Sciatic nerve (tissue), 2 donors: ENCODE measurements at regions not wholly inside any gene's neighbourhood (a gene's known extent, or its start where the extent isn't known, plus 50 kb on each side); places are given as distances from the start of the nearest gene placed in this dataset.

Experiments
- ATAC-seq: fragments of 200-7000 bp; cut with Tn5 transposase; one replicate; pipeline ENCODE4 v1.9.1; 2020; ENCODE audit warnings: mild to moderate bottlenecking, moderate library complexity
- DNase-seq: peaks from one replicate; pipeline ENCODE4 v3.0.0-alpha.2; 2020; ENCODE audit warnings: low spot score
- intact Hi-C: fragments of 100-400 bp; cut with DNase I; formaldehyde crosslinking; loops from one replicate; pipeline ENCODE4 v1.14.2; 2022
- donor health status: DM: no; HTN: no; CAD: no.
- donor health status: DM: no; HTN: no; CAD: no.

DNA sequence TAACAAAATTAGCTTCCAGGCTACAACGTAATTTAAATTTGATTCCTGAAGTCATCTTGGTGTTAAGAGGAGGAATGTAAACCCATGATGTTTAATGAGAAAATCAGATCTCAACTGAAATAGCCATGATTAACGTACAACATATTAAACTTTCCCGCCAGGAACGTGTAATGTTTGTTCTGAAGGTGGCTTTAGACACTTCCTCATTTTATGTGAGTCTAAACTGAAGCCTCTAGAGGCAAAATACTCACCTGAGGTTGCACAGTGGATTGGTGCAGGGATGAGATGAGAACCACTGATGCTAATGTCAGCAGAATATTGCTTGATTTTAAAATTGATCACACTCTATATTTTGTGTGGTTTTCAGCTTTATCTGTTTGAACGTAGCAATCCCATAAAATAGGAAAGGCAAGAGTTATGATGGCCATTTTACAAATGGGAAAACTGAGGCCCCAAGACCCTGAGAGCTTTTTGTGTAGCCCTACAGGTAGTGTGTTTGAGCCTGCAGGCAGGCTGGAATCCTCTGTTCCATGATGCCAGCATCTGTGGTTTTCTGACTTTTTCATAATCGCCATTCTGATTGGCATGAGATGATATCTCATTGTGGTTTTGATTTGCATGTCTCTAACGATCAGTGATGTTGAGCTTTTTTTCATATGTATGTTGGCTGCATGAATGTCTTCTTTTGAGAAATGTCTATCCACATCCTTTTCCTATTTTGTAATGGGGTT is 243.7 kb upstream of the BMPER start:
- ATAC-seq, result no peak
- intact Hi-C loops, result no loop called here

DNA sequence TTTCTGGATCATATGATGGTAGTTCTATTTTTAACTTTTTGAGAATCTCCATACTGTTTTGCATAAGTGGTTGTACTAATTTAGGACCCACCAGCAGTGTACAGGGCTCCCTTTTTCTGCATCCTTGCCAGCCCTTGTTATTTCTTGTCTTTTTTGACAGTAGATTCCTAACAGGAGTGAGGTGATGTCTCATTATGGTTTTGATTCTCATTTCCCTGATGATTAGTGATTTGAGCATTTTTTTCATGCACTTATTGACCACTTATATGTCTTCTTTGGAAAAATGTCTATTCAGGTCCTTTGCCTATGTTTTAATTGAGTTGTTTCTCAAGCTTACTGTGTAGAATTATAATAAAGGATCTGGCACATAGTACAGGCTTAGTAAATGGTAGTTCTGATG is 238.8 kb upstream of the BMPER start:
- DNase-seq (no peak), ATAC-seq (no peak)
- intact Hi-C loops, result no loop called here

More for the DNA sequence above, 243.7 kb upstream of the BMPER start:
- no peak for DNase-seq

DNA sequence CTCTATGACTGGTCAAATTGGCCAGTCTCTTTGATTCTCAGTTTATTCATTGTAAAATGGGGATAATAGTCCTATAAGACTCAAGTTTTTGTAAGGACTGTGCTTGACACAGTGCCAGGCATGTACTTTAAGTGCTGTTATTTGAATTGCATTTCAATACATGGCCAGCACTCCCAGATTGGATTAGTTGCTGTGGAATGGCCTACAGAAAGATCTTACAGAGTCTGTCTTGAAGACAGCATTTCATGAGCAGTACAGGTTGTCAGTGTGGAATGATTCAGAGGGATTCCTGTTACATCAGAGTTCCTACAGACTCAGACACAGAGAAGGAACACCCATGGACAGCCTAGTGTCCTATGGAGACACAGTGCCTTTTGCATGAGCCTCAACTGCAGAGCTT is 238.1 kb upstream of the BMPER start:
- no peak for ATAC-seq
- DNase-seq, result no peak
- intact Hi-C loops, result no loop called here

DNA sequence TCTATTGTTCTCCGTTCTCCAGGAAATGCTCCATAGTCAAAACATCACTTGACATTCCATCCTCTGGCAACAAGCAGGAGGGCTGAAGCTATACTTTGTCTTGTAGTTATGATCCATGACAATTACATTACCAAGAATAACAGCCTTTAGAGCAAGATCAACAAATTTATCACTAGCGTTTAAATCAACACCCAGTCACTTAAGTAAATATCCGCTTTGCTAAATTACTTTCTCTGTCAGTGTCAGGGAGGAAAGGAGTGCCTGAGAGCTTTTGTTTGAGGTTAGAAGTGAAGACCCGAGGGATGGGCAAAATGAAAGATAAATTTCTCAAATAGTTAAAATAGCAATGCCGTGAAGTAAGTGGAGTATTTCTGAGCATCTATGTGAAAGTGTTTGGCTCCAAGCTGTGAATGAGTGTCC is 236.1 kb upstream of the BMPER start:
- intact Hi-C loops, result no loop called here
- peak; percentile 10 for ATAC-seq
- no peak for DNase-seq

DNA sequence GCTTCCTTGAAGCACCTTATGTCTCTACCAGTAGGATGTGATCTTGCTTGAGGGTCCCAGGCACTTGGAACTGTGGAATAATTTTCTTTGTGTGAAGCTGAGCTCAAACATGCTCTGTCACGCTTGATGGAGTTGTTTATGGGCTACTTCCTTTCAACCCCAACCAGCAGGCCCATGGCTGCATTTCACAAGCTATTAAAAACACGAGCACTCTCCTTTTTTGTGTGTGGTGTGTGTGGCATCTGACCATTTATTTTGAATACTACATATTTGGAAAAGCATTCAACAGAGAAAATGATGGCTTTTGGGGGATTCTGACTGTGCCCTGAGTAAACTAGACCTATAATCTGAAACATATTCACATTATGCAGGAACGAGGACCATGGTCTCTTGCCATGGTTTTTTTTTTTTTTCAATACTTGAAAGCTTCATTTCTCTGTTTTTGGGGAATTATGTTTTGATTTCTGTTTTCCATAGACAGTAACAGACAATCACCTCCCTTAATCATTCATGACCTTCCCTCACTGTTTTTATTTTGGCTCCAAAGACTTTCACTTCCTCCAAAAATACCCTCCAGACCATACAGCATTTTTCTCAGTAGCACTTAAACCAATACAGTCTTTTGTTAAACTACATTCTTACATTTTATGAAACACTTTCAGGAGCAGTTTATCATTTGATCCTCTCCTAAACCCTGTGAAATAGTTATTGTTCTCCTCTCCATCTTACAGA is 233.6 kb upstream of the BMPER start:
- intact Hi-C loops, result no loop called here
- no peak for DNase-seq
- no peak for ATAC-seq

DNA sequence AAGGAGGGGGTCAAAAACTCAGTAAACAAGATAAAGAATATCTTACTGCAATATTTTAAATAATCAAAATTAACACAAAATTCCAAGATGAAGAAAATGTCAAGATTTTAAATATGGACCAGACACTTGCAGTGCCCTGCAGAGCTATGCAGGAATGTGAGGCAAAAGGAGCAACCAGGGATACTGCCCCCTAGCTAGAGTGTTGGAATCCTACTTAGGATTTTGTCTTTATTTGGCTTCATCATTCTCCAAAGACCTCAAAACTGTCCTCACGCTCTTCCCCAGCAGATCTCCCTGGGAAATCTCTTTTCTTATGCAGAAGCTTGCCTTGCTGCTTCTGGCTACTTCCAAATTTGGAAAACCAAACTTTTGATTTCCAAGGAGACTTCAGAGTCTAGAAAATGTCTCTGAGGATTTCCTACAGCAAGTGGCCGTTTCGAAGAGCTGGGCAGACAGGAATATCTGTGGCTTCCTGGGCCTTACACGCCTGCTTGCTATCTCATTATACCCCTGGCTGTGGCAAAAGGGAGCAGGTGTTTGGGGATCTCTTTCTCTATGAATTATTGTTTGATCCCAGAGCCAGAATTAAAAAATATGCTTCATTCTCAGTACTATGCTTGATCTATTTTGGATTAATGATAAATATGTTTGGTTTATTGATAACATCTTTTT is 232.2 kb upstream of the BMPER start:
- ATAC-seq (no peak), DNase-seq (no peak)
- intact Hi-C loops, result no loop called here

DNA sequence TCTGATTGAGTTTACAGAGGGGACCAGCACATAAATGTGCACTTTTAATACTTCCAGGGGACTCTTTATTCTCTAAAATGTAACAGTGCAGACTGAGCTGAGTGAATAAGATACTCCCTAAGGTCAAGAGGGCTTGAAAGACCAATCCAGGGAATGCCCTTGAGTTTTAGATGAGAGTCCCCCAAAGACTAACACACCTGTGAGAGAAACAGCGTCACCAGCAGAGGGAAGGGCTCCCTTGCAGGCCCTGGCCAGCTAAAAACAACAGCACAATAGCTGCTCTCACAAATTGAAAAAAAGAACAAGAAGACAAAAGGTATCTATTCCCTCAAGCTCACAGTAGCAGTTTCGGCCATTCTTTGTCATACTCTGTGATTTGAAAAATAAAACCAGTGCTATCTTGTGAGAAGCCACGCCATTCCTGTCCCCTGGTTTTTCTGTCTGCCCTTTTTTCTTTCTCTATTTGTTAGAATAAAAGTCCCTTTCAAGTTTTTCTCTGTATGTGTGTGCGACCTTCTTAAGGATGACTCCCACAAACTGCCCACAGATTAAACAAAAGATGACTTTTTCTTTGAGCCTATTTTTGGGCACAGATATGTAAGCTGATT is 230.4 kb upstream of the BMPER start:
- ATAC-seq, result no peak
- DNase-seq, result no peak
- intact Hi-C loops, result no loop called here

DNA sequence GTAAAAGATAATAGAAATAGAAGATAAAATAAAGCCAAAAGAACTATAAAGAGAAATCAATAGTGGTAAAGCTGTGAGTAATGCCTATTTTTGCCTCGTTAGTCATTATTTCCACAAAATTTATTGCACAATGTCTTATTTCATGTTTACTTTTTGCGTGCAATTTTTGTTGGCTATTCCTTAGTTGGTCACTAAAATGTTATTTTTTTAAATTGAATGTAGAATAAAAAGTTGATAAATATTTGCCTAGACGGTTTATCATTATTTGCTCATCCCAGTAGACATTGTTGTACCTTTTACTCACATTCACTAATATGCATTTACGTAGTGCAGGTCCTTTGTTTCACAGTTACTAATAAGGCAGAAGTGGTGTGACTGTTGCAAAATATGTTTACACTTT is 227.8 kb upstream of the BMPER start:
- DNase-seq, result no peak
- intact Hi-C loops, result no loop called here
- ATAC-seq, result no peak

DNA sequence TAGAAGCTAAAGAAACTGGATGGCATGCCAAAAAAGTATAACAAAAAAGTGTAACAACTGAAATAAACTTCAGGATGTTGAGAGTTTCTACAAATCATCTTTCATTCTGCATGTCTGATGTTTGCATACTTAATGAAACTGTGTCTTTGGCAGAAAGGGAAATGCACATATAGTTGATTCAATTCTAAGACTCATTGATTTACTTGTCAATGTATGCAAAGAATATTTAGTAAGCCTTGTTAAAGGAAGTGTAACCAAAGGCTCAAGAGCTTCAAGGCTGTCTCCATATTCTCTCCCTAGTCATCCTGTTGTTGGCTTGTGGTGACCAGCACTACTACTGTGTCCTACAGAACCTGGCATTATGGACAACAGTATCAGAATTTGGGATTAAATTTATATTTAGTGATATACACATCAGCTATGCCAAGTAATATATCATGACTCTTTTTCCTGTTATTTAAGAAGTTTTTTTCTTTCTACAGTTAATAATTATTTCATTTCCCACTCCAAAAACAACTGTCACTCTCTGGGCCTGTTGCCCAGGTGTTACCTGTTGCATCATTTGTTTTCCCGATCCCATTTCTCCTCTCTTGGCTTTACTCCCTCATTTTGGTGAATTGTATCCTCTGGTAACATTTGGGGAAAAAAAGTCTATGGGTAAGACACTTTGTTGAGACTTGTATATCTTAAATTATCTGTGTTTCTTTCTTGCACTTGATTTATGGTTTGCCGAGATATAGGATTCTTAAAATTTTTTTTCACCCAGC is 226.6 kb upstream of the BMPER start:
- DNase-seq (no peak), ATAC-seq (no peak)
- intact Hi-C loops, result no loop called here

DNA sequence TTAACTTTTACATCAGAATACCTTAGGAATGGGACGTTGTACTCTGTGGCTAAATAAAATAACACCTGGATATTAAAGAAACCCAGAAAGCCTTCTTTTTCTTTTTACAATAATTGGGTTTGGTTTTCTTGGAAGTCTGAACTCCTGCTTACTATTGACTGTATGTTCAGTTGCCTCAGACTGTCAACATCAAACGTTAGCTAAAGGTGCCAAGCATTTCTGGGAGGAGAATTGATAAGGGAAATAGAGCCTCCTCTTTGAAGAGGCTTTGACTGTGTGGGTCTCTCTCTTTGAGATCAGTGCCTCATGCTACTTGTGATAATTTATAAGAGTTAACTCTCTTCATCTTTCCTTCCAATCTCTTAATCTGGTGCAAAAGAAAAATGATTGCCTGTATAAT is 224.7 kb upstream of the BMPER start:
- intact Hi-C loops, result no loop called here
- no peak for DNase-seq
- no peak for ATAC-seq

DNA sequence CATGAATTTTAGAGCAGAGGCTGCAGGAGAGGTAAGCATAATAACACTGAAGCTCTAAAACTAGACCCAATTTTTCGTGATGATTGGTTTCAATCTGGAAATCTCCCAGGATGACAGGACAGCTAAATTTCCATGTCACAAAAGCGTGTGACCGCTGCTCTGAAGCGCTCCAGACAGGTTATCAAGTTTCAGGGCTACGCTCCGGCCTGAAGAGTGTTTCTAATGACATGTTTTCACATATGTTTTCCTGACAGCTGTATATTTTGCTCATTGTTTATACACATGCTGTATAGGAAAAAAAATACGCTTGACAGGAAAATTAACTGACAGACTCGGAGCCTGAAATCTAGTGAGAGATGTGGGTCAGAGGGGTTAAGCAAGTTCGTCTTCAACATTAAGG is 219.8 kb upstream of the BMPER start:
- DNase-seq, result no peak
- intact Hi-C loops, result no loop called here
- ATAC-seq, result no peak

DNA sequence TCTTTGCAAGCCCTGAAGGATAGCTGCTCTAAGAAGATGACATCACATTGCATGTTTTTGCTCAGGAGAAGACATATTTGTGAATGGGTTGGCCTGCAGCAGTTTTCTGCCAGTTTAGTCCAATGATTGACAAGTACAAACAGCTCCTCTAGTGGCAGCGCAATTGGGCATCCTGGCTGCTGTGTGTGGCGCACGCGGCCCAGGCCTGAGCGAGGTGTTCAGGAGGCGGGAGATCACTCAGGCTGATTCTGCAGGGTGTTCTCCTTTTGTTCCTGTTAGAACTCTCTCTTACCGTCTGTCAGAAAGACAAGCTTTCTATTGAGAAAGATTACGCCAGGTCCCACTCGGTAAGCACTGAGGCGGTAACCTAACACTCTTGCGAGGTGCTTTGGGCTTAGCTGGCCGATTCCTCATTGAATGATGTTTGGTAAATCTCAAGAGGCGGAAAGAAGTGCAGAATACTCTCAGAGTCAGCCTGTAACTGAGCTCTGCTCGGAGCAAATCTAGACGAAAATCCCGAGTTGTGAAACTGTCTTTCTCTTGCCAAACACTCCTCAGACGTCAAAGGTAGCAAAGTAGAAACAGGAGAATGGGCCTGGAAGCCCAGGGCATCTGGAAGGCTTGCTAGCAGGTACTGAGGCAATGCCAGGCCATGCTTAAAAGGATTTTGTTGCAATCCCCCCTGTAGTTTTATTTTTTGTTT is 219.2 kb upstream of the BMPER start:
- ATAC-seq, result peak; percentile 41
- intact Hi-C loops, result no loop called here
- DNase-seq, result no peak

DNA sequence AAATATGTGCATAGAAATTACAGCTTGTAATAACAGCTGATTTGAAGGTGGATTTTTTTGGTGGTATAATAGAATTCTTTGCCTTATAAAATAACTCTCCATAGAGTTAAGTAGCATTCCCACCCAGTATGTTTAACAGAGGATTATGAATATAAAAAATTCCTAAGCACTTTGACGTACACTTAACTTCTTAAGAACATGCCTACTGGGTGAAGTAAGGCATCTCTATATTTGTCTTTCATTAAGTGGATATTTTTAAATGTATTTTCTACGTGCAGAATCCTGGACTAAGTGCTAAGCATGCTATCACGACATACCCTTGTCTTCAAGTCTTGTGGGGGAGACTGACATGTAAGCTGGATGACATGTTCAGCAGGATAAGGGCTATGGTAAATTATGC is 217.7 kb upstream of the BMPER start:
- intact Hi-C loops, result no loop called here
- DNase-seq, result no peak
- ATAC-seq, result no peak

DNA sequence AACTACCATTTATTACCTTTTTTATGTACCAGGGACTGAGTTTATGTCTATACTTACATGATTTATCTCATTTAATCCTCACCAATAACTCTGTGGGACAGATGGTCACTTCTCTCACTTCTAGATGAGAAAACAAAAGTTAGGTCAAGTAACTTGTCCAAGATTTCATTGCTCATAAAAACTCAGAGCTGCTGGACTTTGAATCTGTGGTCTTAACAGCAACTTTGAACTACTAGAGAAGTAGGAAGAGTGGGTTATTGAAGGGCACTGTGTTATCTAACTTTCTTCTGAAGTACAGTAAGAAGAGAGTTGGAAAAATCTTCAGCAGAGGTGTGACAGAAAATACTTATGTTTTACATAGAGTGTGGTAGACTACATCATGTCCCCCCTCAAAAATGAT is 214.2 kb upstream of the BMPER start:
- no peak for ATAC-seq

DNA sequence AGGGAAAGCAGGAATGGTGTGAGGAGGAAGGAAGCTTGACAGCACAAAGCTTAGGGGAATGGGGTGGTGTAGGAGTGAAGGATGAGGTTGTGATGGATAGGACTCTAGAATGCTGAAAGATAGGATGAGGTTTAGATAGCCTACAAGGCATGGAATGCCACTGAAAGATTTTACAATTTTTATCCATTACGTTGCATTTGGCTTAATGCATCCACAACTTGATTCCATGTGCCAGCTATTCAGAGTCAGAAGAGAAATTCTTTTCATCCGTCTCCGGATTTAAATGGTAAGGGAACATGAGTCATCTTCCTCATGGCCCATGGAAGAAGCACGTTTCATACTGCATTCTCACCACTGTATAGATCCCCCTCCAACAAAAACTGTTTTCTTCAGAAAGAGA is 212.4 kb upstream of the BMPER start:
- no peak for ATAC-seq
- DNase-seq, result no peak
- intact Hi-C loops, result no loop called here

More for the DNA sequence above, 214.2 kb upstream of the BMPER start:
- intact Hi-C loops, result no loop called here
- DNase-seq, result no peak

DNA sequence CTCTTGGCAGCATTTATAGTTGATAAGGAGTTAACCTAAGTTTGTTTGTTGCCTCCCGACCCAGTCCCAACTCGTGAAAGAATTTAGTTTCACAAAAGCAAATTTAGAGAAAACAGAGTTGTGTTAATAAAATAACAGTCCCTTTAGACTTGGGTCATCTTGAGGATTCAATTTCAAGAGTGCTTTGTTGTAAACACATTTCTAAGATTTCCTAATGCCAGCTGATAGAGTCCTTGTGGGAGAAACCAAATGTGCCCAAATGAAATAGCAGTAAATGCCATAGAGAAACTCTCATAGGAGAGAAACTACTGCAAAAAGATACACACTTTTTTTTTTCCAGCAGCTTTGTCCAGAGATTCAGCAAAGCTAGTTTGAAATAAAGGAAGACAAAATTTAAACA is 211.3 kb upstream of the BMPER start:
- ATAC-seq, result no peak
- DNase-seq, result no peak
- intact Hi-C loops, result no loop called here

DNA sequence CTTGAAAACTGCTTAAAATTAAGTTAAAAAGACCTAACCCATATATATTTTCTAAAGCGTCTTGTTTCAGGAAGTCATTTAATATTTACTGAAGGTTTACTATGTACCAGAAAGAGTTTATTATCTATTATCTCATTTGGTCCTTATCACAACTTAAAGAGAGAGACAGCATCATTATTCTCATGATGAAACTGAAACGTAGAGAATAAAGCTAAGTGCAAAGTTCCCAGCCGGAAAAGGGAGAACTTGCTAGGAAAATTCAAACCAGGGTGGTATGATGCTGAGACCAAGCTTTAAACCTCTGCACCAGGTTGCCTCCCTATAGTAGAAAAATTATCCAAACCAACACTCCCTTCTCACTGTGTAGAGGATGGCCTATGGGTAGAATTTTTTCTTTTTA is 207.7 kb upstream of the BMPER start:
- ATAC-seq (no peak), DNase-seq (no peak)
- intact Hi-C loops, result no loop called here

DNA sequence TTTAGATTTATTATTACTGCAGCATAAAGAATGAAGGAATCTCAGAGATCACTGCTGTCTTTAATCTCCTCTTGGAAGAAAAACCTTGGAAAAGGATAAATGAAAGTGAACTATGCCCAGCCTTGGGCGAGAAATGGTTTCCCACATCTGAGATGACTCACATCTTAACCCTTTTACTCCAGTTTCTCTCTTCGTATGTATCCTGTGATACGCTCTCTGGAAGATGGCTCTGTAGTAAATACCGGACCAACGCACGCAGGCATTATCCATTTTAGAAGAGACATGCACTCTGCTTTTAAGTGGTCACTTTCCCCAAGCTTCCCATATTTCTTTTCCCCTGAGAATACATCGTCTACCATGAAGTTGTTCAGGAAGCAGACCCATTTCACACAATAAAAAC is 207.3 kb upstream of the BMPER start:
- no peak for ATAC-seq
- intact Hi-C loops, result no loop called here

DNA sequence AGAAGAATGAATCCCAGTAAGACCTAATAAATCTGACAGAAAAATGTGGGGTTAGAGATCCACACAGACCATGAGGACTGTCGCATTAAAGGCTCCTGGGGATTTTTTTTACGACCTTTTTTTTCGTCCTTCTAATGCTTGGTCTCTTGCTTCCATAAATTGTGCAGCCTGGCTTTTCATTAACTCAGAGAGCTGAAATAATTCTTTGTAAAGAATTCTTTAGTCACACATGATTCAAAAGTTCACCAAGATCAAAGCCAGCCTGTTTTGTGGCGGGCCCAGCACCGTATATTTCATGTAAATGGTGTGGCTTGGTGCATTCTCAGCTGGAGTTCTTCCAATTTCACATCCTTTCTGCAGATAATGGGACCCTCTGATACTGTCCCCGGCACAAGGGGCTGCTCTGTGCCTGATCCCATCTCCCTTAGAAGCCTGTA is 206.6 kb upstream of the BMPER start:
- intact Hi-C loops, result no loop called here
- DNase-seq (no peak), ATAC-seq (no peak)

More for the DNA sequence above, 207.3 kb upstream of the BMPER start:
- DNase-seq, result no peak
